Ovary (tissue), 3 donors: ENCODE measurements at regions not wholly inside any gene's neighbourhood (a gene's known extent, or its start where the extent isn't known, plus 50 kb on each side); places are given as distances from the start of the nearest gene placed in this dataset.

Experiments
- POLR2A ChIP-seq: fragments of 450-650 bp; IDR thresholded peaks from one replicate; pipeline ENCODE4 v1.6.1; 2017; ENCODE audit warnings: antibody characterized with exemption, mild to moderate bottlenecking, moderate library complexity
- TF ChIP-seq, protein P1 (sequence below), 3 donors: fragments of 450-650 bp in 2 of 3; fragments of 200-600 bp in 1 of 3; IDR thresholded peaks; one replicate each; pipeline versions ENCODE4 v1.5.1 to v1.8.0; 2016 to 2022; ENCODE audit warnings: antibody characterized with exemption in 3 of 3, mild to moderate bottlenecking in 1 of 3
- donor health status: DM: no; HTN: no; CAD: no.

DNA sequence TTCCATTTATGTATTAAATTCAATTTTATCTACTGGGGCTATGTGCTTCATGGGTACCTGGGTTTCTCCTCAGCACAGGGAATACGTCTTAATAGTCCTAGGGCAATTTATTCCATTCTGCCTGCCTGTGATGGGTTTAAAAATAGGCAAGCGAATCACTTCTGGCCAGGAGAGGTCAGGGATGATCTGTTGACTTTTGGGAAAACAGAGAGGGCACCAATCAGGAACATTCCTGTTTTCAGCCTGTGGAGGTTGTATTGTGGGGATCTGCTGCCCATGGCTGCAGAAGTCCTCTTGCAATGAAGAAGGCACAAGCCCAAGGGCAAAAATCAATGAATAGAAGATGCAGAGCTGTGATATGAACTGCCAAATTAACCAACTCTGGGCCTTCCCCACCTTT is 303.1 kb downstream of the CTH start:
- no peak for TF ChIP-seq POLR2A
- TF ChIP-seq, protein P1, sequence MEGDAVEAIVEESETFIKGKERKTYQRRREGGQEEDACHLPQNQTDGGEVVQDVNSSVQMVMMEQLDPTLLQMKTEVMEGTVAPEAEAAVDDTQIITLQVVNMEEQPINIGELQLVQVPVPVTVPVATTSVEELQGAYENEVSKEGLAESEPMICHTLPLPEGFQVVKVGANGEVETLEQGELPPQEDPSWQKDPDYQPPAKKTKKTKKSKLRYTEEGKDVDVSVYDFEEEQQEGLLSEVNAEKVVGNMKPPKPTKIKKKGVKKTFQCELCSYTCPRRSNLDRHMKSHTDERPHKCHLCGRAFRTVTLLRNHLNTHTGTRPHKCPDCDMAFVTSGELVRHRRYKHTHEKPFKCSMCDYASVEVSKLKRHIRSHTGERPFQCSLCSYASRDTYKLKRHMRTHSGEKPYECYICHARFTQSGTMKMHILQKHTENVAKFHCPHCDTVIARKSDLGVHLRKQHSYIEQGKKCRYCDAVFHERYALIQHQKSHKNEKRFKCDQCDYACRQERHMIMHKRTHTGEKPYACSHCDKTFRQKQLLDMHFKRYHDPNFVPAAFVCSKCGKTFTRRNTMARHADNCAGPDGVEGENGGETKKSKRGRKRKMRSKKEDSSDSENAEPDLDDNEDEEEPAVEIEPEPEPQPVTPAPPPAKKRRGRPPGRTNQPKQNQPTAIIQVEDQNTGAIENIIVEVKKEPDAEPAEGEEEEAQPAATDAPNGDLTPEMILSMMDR (IDR thresholded peaks at IDR 0.05) = no peak
